ENCODE measurements at regions not wholly inside any gene's neighbourhood (a gene's known extent, or its start where the extent isn't known, plus 50 kb on each side); places are given as distances from the start of the nearest gene placed in this dataset.
"Not testable (repeated sequence)": the region's sequence is repeated elsewhere in the genome, so short reads cannot be mapped to it uniquely, and the experiment has no call there.

DNA sequence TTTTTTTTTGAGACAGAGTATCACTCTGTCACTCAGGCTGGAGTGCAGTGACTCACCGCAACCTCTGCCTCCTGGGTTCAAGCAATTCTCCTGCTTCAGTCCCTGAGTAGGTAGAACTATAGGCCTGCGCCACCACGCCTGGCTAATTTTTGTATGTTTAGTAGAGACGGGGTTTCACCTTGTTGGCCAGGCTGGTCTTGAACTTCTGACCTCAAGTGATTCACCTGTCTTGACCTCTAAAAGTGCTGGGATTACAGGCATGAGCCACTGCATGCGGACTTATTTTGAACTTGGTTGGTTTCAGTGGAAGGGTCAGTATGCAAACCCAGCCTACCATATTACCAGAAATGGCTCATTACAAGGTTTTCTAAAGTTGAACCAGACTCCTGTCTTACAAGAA, 61.6 kb upstream of the GBA3 start:
- DNase-seq: not testable (repeated sequence)

- no peak for DNase-seq
Observed at GRCh38 chr4:22634541-22635181, 58.1 kb upstream of the GBA3 start.

DNA sequence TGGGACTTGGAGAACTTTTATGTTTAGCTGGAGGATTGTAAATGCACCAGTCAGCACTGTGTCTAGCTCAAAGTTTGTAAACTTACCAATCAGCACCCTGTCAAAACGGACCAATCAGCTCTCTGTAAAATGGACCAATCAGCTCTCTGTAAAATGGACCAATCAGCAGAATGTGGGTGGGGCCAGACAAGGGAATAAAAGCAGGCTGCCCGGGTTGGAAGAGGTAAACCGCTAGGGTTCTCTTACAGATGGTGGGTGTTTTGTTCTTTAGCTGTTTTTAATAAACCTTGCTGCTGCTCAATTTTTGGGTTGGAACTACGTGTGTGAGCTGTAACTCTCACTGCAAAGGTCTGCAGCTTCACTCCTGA, 57.6 kb upstream of the GBA3 start:
- DNase-seq: not testable (repeated sequence)

GRCh38 chr4:22635692-22636091, 57.0 kb upstream of the GBA3 start:
- no peak for DNase-seq

- no peak for DNase-seq
Observed at GRCh38 chr4:22637306-22637705, 55.4 kb upstream of the GBA3 start.

Measured in NCI-H226 (cell line).